ENCODE measurements at regions not wholly inside any gene's neighbourhood (a gene's known extent, or its start where the extent isn't known, plus 50 kb on each side); places are given as distances from the start of the nearest gene placed in this dataset.

DNA sequence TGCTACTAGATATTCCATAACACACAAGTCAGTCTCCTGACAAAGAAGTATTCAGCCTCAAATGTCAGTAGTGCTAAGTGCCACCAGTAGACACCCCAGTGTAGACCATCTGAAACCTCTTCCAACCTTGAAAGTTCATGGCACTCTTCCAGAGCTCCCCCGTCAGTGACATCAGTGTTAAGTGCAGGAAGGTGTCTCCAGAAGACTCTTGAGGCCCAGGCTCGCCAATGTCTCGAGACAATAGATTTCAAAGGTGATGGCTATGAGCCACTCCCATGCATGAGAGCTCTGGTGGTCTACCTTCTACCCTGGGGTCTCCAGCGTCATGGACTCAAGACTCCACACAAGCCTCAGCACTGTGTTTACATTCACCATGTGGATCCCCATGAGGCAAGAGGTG, 183.8 kb downstream of the SMAD2 start:
- TF ChIP-seq POLR2AphosphoS5 (IDR thresholded peaks at IDR 0.05; ENCODE audit: low read depth, low read length) (no peak), TCF7L2 (IDR thresholded peaks at IDR 0.05; ENCODE audit: low read depth, low read length) (no peak)
- TF ChIP-seq, protein P1, sequence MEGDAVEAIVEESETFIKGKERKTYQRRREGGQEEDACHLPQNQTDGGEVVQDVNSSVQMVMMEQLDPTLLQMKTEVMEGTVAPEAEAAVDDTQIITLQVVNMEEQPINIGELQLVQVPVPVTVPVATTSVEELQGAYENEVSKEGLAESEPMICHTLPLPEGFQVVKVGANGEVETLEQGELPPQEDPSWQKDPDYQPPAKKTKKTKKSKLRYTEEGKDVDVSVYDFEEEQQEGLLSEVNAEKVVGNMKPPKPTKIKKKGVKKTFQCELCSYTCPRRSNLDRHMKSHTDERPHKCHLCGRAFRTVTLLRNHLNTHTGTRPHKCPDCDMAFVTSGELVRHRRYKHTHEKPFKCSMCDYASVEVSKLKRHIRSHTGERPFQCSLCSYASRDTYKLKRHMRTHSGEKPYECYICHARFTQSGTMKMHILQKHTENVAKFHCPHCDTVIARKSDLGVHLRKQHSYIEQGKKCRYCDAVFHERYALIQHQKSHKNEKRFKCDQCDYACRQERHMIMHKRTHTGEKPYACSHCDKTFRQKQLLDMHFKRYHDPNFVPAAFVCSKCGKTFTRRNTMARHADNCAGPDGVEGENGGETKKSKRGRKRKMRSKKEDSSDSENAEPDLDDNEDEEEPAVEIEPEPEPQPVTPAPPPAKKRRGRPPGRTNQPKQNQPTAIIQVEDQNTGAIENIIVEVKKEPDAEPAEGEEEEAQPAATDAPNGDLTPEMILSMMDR (IDR thresholded peaks at IDR 0.05): no peak

Measured in Panc1 (cell line).